ENCODE measurements at regions not wholly inside any gene's neighbourhood (a gene's known extent, or its start where the extent isn't known, plus 50 kb on each side); places are given as distances from the start of the nearest gene placed in this dataset.

GRCh38 chr1:56324504-56324903 lies 254.9 kb downstream of the PLPP3 start:
- Histone ChIP-seq H3K36me3 (replicated peaks; ENCODE audit: low read depth, low read length) (no peaks in the 10 kb centered on the region), H3K79me2 (ENCODE audit: low read length) (no peaks in the 10 kb centered on the region), H3K4me2 (ENCODE audit: low read length) (peak overlapping the region; percentile 15), H3K27ac (ENCODE audit: low read length) (no peak overlapping the region), H2AFZ (ENCODE audit: low read depth, low read length) (no peak overlapping the region), H3K4me1 (ENCODE audit: low read length) (peaks cover 39% of the 10 kb centered on the region), H3K9me3 (ENCODE audit: insufficient read depth, low read length) (no peaks in the 10 kb centered on the region), H4K20me1 (ENCODE audit: insufficient read depth, low read length) (peaks cover 3% of the 10 kb centered on the region; the same call in 1 of the 2 replicates), H3K9ac (ENCODE audit: low read length) (no peak overlapping the region), H3K27me3 (ENCODE audit: low read depth, low read length) (no peaks in the 10 kb centered on the region; the same call in none of the 2 replicates), H3K4me3 (ENCODE audit: low read length) (no peak overlapping the region)
- TF ChIP-seq CTCF (IDR thresholded peaks at IDR 0.05; ENCODE audit: low read depth, low read length), result no peak
- no peak for TF ChIP-seq EZH2phosphoT487 (IDR thresholded peaks at IDR 0.05; ENCODE audit: low read depth)

GRCh38 chr1:56322211-56322610 lies 257.2 kb downstream of the PLPP3 start:
- H3K4me2 ChIP-seq (ENCODE audit: low read length), result no peak overlapping the region
- no peaks in the 10 kb centered on the region for H3K79me2 ChIP-seq (ENCODE audit: low read length)
- no peaks in the 10 kb centered on the region for H3K9me3 ChIP-seq (ENCODE audit: insufficient read depth, low read length)
- H3K4me1 ChIP-seq (ENCODE audit: low read length), result peaks cover 21% of the 10 kb centered on the region
- no peak overlapping the region for H3K27ac ChIP-seq (ENCODE audit: low read length)
- H4K20me1 ChIP-seq (ENCODE audit: insufficient read depth, low read length), result peaks cover 3% of the 10 kb centered on the region; the same call in 1 of the 2 replicates
- TF ChIP-seq CTCF (IDR thresholded peaks at IDR 0.05; ENCODE audit: low read depth, low read length) (no peak), EZH2phosphoT487 (IDR thresholded peaks at IDR 0.05; ENCODE audit: low read depth) (no peak)
- H3K9ac ChIP-seq (ENCODE audit: low read length), result no peak overlapping the region
- no peaks in the 10 kb centered on the region; the same call in none of the 2 replicates for H3K27me3 ChIP-seq (ENCODE audit: low read depth, low read length)
- H2AFZ ChIP-seq (ENCODE audit: low read depth, low read length), result no peak overlapping the region
- no peak overlapping the region for H3K4me3 ChIP-seq (ENCODE audit: low read length)
- no peaks in the 10 kb centered on the region for H3K36me3 ChIP-seq (replicated peaks; ENCODE audit: low read depth, low read length)

GRCh38 chr1:56321150-56321490 lies 258.2 kb downstream of the PLPP3 start:
- Histone ChIP-seq H3K4me3 (ENCODE audit: low read length) (no peak overlapping the region), H3K9ac (ENCODE audit: low read length) (no peak overlapping the region), H3K4me1 (ENCODE audit: low read length) (peaks cover 21% of the 10 kb centered on the region), H3K9me3 (ENCODE audit: insufficient read depth, low read length) (no peaks in the 10 kb centered on the region), H3K79me2 (ENCODE audit: low read length) (no peaks in the 10 kb centered on the region), H3K36me3 (replicated peaks; ENCODE audit: low read depth, low read length) (no peaks in the 10 kb centered on the region), H4K20me1 (ENCODE audit: insufficient read depth, low read length) (peaks cover 3% of the 10 kb centered on the region; the same call in 1 of the 2 replicates), H3K27me3 (ENCODE audit: low read depth, low read length) (no peaks in the 10 kb centered on the region; the same call in none of the 2 replicates), H2AFZ (ENCODE audit: low read depth, low read length) (no peak overlapping the region), H3K4me2 (ENCODE audit: low read length) (no peak overlapping the region), H3K27ac (ENCODE audit: low read length) (no peak overlapping the region)
- TF ChIP-seq EZH2phosphoT487 (IDR thresholded peaks at IDR 0.05; ENCODE audit: low read depth), result no peak
- TF ChIP-seq CTCF (IDR thresholded peaks at IDR 0.05; ENCODE audit: low read depth, low read length), result no peak

- Histone ChIP-seq H3K79me2 (ENCODE audit: low read length) (no peaks in the 10 kb centered on the region), H3K4me3 (ENCODE audit: low read length) (no peak overlapping the region), H4K20me1 (ENCODE audit: insufficient read depth, low read length) (peaks cover 3% of the 10 kb centered on the region; the same call in 1 of the 2 replicates), H3K9me3 (ENCODE audit: insufficient read depth, low read length) (no peaks in the 10 kb centered on the region), H3K27me3 (ENCODE audit: low read depth, low read length) (no peaks in the 10 kb centered on the region; the same call in none of the 2 replicates), H2AFZ (ENCODE audit: low read depth, low read length) (no peak overlapping the region), H3K9ac (ENCODE audit: low read length) (no peak overlapping the region), H3K4me1 (ENCODE audit: low read length) (peaks cover 17% of the 10 kb centered on the region), H3K36me3 (replicated peaks; ENCODE audit: low read depth, low read length) (no peaks in the 10 kb centered on the region), H3K27ac (ENCODE audit: low read length) (no peak overlapping the region), H3K4me2 (ENCODE audit: low read length) (no peak overlapping the region)
- TF ChIP-seq EZH2phosphoT487 (IDR thresholded peaks at IDR 0.05; ENCODE audit: low read depth) (no peak), CTCF (IDR thresholded peaks at IDR 0.05; ENCODE audit: low read depth, low read length) (no peak)
Measured at GRCh38 chr1:56320464-56321149, 258.8 kb downstream of the PLPP3 start.

Measured in OCI-LY3 (cell line).